CD4-positive, alpha-beta T cell (primary cell): ENCODE measurements at regions not wholly inside any gene's neighbourhood (a gene's known extent, or its start where the extent isn't known, plus 50 kb on each side); places are given as distances from the start of the nearest gene placed in this dataset.

ENCODE experiments used
- ATAC-seq: fragments of 200-7000 bp; cut with Tn5 transposase; one replicate; pipeline ENCODE4 v1.10.0; 2022; ENCODE audit warnings: mild to moderate bottlenecking; ENCODE audit not compliant: poor library complexity
- CTCF ChIA-PET: fragments of 350-600 bp; sonication (Branson Sonifier 250); formaldehyde crosslinking; loops from one replicate; lab custom pipeline; 2021; ENCODE audit warnings: antibody characterized with exemption, inconsistent platforms; lab: Charles Lee
- POLR2A ChIA-PET: fragments of 350-600 bp; sonication (Branson Sonifier 250); formaldehyde crosslinking; loops from one replicate; lab custom pipeline; 2021; ENCODE audit warnings: antibody characterized with exemption, inconsistent platforms; lab: Charles Lee
- DNase-seq, 14 experiments: peaks; one replicate each; pipeline ENCODE4 v3.0.0-alpha.2; 2013 to 2020; ENCODE audit warnings: mixed read lengths in 2 of 14
- H3K27ac ChIP-seq, 2 donors: one replicate each; pipeline versions ENCODE4 v1.5.1 to v1.7.0; 2013; ENCODE audit warnings: low read length in 2 of 2, low read depth in 1 of 2, mild to moderate bottlenecking in 1 of 2
- H3K27me3 ChIP-seq, 2 experiments: 1 replicate in 1 of 2; 2 replicates in 1 of 2; pipeline versions ENCODE4 v1.6.1 to v1.7.0; 2013; ENCODE audit warnings: low read length in 2 of 2, control low read depth in 1 of 2, mild to moderate bottlenecking in 1 of 2, moderate library complexity in 1 of 2; ENCODE audit not compliant: insufficient read depth in 2 of 2, control insufficient read depth in 1 of 2
- H3K36me3 ChIP-seq: one replicate; pipeline ENCODE4 v1.6.1; 2013; ENCODE audit warnings: low read length, control low read depth; ENCODE audit not compliant: insufficient read depth
- H3K4me1 ChIP-seq: one replicate; pipeline ENCODE4 v1.6.1; 2013; ENCODE audit warnings: low read length, control low read depth; ENCODE audit not compliant: insufficient read depth
- H3K4me3 ChIP-seq: one replicate; pipeline ENCODE4 v1.5.1; 2013; ENCODE audit warnings: mild to moderate bottlenecking, low read length, moderate library complexity
- H3K9me3 ChIP-seq, 2 experiments: 1 replicate in 1 of 2; 2 replicates in 1 of 2; pipeline versions ENCODE4 v1.6.1 to v1.7.0; 2013; ENCODE audit warnings: low read length in 2 of 2, mild to moderate bottlenecking in 2 of 2, control low read depth in 1 of 2, moderate library complexity in 1 of 2; ENCODE audit not compliant: control insufficient read depth in 1 of 2, insufficient read depth in 1 of 2
- H3K27ac Mint-ChIP-seq: one replicate; pipeline ENCODE4 v1.8.0; 2020; ENCODE audit warnings: mixed read lengths
- H3K27me3 Mint-ChIP-seq: one replicate; pipeline ENCODE4 v1.8.0; 2021; ENCODE audit warnings: mixed read lengths
- H3K36me3 Mint-ChIP-seq: one replicate; pipeline ENCODE4 v1.8.0; 2021; ENCODE audit warnings: low read depth, mixed read lengths
- H3K4me1 Mint-ChIP-seq: one replicate; pipeline ENCODE4 v1.8.0; 2021; ENCODE audit warnings: low read depth, mixed read lengths
- H3K4me3 Mint-ChIP-seq: one replicate; pipeline ENCODE4 v1.8.0; 2020; ENCODE audit warnings: mild to moderate bottlenecking, mixed read lengths
- H3K9me3 Mint-ChIP-seq: one replicate; pipeline ENCODE4 v1.8.0; 2020; ENCODE audit warnings: mixed read lengths
- intact Hi-C, 2 experiments: fragments of 100-400 bp; cut with DNase I in 1 of 2; cut with micrococcal nuclease in 1 of 2; formaldehyde crosslinking; loops; one replicate each; pipeline versions ENCODE4 v1.15.1 to v1.9.0; 2023 to 2025; cut with DNase I, micrococcal nuclease
- TF ChIP-seq, protein P1 (sequence below): fragments of 200-600 bp; IDR thresholded peaks from one replicate; pipeline ENCODE4 v1.8.0; 2022; ENCODE audit warnings: antibody characterized with exemption, mild to moderate bottlenecking

- H3K36me3 Mint-ChIP-seq: no peaks in the 10 kb centered on the region
- Histone ChIP-seq H3K27me3 (no peaks in the 10 kb centered on the region), H3K4me1 (no peaks in the 10 kb centered on the region), H3K4me3 (no peak overlapping the region), H3K36me3 (no peaks in the 10 kb centered on the region), H3K27ac (no peak overlapping the region), H3K9me3 (no peaks in the 10 kb centered on the region)
- no peaks in the 10 kb centered on the region for H3K4me1 Mint-ChIP-seq
- POLR2A ChIA-PET: no interaction called here
- H3K4me3 Mint-ChIP-seq: no peak overlapping the region
- H3K27me3 Mint-ChIP-seq: peaks cover 15% of the 10 kb centered on the region
- no peak for DNase-seq
- intact Hi-C loops: no loop called here
- no peaks in the 10 kb centered on the region for H3K9me3 Mint-ChIP-seq
- ATAC-seq: no peak
- CTCF ChIA-PET: no interaction called here
- no peak overlapping the region for H3K27ac Mint-ChIP-seq
- TF ChIP-seq, protein P1, sequence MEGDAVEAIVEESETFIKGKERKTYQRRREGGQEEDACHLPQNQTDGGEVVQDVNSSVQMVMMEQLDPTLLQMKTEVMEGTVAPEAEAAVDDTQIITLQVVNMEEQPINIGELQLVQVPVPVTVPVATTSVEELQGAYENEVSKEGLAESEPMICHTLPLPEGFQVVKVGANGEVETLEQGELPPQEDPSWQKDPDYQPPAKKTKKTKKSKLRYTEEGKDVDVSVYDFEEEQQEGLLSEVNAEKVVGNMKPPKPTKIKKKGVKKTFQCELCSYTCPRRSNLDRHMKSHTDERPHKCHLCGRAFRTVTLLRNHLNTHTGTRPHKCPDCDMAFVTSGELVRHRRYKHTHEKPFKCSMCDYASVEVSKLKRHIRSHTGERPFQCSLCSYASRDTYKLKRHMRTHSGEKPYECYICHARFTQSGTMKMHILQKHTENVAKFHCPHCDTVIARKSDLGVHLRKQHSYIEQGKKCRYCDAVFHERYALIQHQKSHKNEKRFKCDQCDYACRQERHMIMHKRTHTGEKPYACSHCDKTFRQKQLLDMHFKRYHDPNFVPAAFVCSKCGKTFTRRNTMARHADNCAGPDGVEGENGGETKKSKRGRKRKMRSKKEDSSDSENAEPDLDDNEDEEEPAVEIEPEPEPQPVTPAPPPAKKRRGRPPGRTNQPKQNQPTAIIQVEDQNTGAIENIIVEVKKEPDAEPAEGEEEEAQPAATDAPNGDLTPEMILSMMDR: no peak
These were observed 72.7 kb upstream of the PALS2 start for GRCh38 chr7:24500599-24500998.

GRCh38 chr7:24501009-24501408 is 72.2 kb upstream of the PALS2 start:
- intact Hi-C loops: no loop called here
- ChIA-PET CTCF (no interaction called here), POLR2A (no interaction called here)
- no peaks in the 10 kb centered on the region for H3K4me1 ChIP-seq
- no peaks in the 10 kb centered on the region for H3K36me3 ChIP-seq
- no peaks in the 10 kb centered on the region for H3K4me1 Mint-ChIP-seq
- H3K9me3 ChIP-seq: no peaks in the 10 kb centered on the region
- H3K4me3 Mint-ChIP-seq: no peak overlapping the region
- no peaks in the 10 kb centered on the region for H3K27me3 ChIP-seq
- ATAC-seq (no peak), DNase-seq (no peak)
- H3K27ac Mint-ChIP-seq: no peak overlapping the region
- H3K9me3 Mint-ChIP-seq: no peaks in the 10 kb centered on the region
- H3K27ac ChIP-seq: no peak overlapping the region
- H3K36me3 Mint-ChIP-seq: no peaks in the 10 kb centered on the region
- H3K4me3 ChIP-seq: no peak overlapping the region
- H3K27me3 Mint-ChIP-seq: peaks cover 11% of the 10 kb centered on the region
- TF ChIP-seq, protein P1: no peak

DNA sequence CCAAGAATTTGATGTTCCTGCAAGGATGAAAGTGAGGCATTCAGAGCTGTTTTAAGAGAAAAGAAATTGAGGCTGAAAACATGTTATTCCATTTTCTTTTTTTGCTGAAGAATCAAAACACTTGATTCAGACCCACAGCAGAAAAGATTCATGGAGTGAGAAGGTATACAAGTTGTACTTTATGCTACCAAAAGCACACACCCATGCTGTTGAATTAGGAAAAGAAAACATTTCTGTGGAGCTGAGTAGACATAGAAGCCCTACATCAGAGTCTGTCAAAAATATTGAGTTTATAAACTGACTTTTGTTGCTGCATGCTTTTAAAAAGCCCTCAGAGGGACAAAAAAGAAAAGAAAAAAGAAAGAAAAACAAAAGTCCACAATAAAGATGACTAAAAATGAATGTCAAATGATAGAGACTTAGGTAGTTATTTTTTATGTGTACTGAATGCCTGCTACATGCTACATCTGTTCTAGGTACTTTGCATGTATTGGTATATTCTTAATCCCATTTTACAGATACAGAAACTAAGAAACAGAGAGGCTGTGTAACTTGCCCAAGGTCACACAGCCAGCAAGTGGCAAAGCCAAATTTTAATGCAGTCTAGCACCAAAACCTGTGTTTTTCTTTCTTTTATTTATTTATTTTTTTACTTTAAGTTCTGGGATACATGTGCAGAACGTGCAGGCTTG is 71.7 kb upstream of the PALS2 start:
- DNase-seq (no peak), ATAC-seq (no peak)
- H3K27ac Mint-ChIP-seq: no peak overlapping the region
- TF ChIP-seq, protein P1: no peak
- H3K4me1 Mint-ChIP-seq: no peaks in the 10 kb centered on the region
- Histone ChIP-seq H3K36me3 (no peaks in the 10 kb centered on the region), H3K4me3 (no peak overlapping the region), H3K4me1 (no peaks in the 10 kb centered on the region), H3K27ac (no peak overlapping the region), H3K27me3 (no peaks in the 10 kb centered on the region), H3K9me3 (no peaks in the 10 kb centered on the region)
- no peaks in the 10 kb centered on the region for H3K36me3 Mint-ChIP-seq
- H3K4me3 Mint-ChIP-seq: no peak overlapping the region
- intact Hi-C loops: no loop called here
- peaks cover 9% of the 10 kb centered on the region for H3K27me3 Mint-ChIP-seq
- H3K9me3 Mint-ChIP-seq: no peaks in the 10 kb centered on the region
- CTCF ChIA-PET: no interaction called here
- POLR2A ChIA-PET: no interaction called here
